IMR-90 (cell line): ENCODE measurements at regions not wholly inside any gene's neighbourhood (a gene's known extent, or its start where the extent isn't known, plus 50 kb on each side); places are given as distances from the start of the nearest gene placed in this dataset.

Experiments
- ATAC-seq: fragments of 200-7000 bp; cut with Tn5 transposase; 2 replicates; pipeline ENCODE4 v1.9.1; 2020; ENCODE audit warnings: low read depth, mild to moderate bottlenecking, moderate library complexity
- BruUV-seq: library from RNA; stranded (reverse); fragments of 400-500 nt; replicated peaks from 2 replicates; lab custom pipeline; 2021; lab: Mats Ljungman, UMichigan
- CTCF ChIA-PET: fragments of 300-600 bp; formaldehyde crosslinking; extraction: SDS; loops from one replicate; lab custom pipeline; 2021; ENCODE audit warnings: antibody characterized with exemption; lab: Yijun Ruan, JAX
- POLR2A ChIA-PET: fragments of 300-600 bp; sonication (Branson Sonifier 250); formaldehyde crosslinking; loops from one replicate; lab custom pipeline; 2022; ENCODE audit warnings: antibody characterized with exemption; ENCODE audit not compliant: unreplicated experiment; lab: Charles Lee
- DNase-seq: peaks from one replicate; pipeline ENCODE4 v3.0.0; 2013
- H2AFZ ChIP-seq: replicated peaks from 2 replicates; pipeline ENCODE3; 2013; ENCODE audit warnings: low read length, mild to moderate bottlenecking; ENCODE audit not compliant: poor library complexity
- H2AK5ac ChIP-seq: 2 replicates; pipeline ENCODE4 v1.6.1; 2013; ENCODE audit warnings: low read depth, low read length, inconsistent platforms
- H2AK9ac ChIP-seq: replicated peaks from 2 replicates; pipeline ENCODE3; 2013; ENCODE audit warnings: mild to moderate bottlenecking, low read depth, low read length, moderate library complexity; ENCODE audit not compliant: poor library complexity
- H2BK120ac ChIP-seq: 2 replicates; pipeline ENCODE4 v1.6.1; 2013; ENCODE audit warnings: low read depth, low read length, inconsistent platforms
- H2BK15ac ChIP-seq: 3 replicates; pipeline ENCODE4 v1.6.1; 2013; ENCODE audit warnings: low read depth, low read length, inconsistent platforms
- H2BK20ac ChIP-seq: 2 replicates; pipeline ENCODE4 v1.6.1; 2013; ENCODE audit warnings: low read depth, mild to moderate bottlenecking, inconsistent platforms, low read length, moderate library complexity
- H2BK5ac ChIP-seq: 2 replicates; pipeline ENCODE4 v1.6.1; 2013; ENCODE audit warnings: mild to moderate bottlenecking, low read depth, low read length, inconsistent platforms; ENCODE audit not compliant: poor library complexity, severe bottlenecking
- H3K14ac ChIP-seq: replicated peaks from 2 replicates; pipeline ENCODE4 v1.6.1; 2013; ENCODE audit warnings: low read depth, low read length, inconsistent platforms
- H3K18ac ChIP-seq: 2 replicates; pipeline ENCODE4 v1.6.1; 2013; ENCODE audit warnings: low read depth, low read length, control low read depth
- H3K23ac ChIP-seq: 2 replicates; pipeline ENCODE4 v1.6.1; 2013; ENCODE audit warnings: low read depth, low read length, inconsistent platforms
- H3K27ac ChIP-seq: 2 replicates; pipeline ENCODE4 v1.5.1; 2013; ENCODE audit warnings: mild to moderate bottlenecking, control low read depth, low read length; ENCODE audit not compliant: insufficient read depth
- H3K27me3 ChIP-seq: 2 replicates; pipeline ENCODE4 v1.6.1; 2013; ENCODE audit warnings: low read length; ENCODE audit not compliant: control insufficient read depth, insufficient read depth
- H3K36me3 ChIP-seq: 2 replicates; pipeline ENCODE4 v1.6.1; 2013; ENCODE audit warnings: low read length, mixed read lengths; ENCODE audit not compliant: control insufficient read depth, insufficient read depth
- H3K4ac ChIP-seq: 2 replicates; pipeline ENCODE4 v1.6.1; 2013; ENCODE audit warnings: low read depth, low read length, inconsistent platforms
- H3K4me1 ChIP-seq: 2 replicates; pipeline ENCODE4 v1.6.1; 2013; ENCODE audit warnings: low read length, mixed read lengths; ENCODE audit not compliant: control insufficient read depth, insufficient read depth
- H3K4me2 ChIP-seq: 2 replicates; pipeline ENCODE4 v1.6.1; 2013; ENCODE audit warnings: low read depth, mild to moderate bottlenecking, control low read depth, low read length, moderate library complexity
- H3K4me3 ChIP-seq: 2 replicates; pipeline ENCODE4 v1.5.1; 2013; ENCODE audit warnings: low read depth, mild to moderate bottlenecking, control low read depth, low read length, moderate library complexity; ENCODE audit not compliant: insufficient read depth
- H3K56ac ChIP-seq: 2 replicates; pipeline ENCODE4 v1.6.1; 2013; ENCODE audit warnings: low read length, inconsistent platforms; ENCODE audit not compliant: insufficient read depth; ENCODE audit errors: extremely low read depth
- H3K79me1 ChIP-seq, 2 experiments: 2 replicates each; pipeline ENCODE4 v1.6.1; 2013; ENCODE audit warnings: low read length in 2 of 2, inconsistent platforms in 1 of 2, low read depth in 1 of 2
- H3K9ac ChIP-seq: 2 replicates; pipeline ENCODE4 v1.6.1; 2013; ENCODE audit warnings: low read depth, low read length, control low read depth
- H3K9me1 ChIP-seq: 2 replicates; pipeline ENCODE4 v1.6.1; 2013; ENCODE audit warnings: low read length, inconsistent platforms; ENCODE audit not compliant: insufficient read depth
- H3K9me3 ChIP-seq: 2 replicates; pipeline ENCODE4 v1.6.1; 2013; ENCODE audit warnings: low read length; ENCODE audit not compliant: control insufficient read depth, insufficient read depth
- H4K20me1 ChIP-seq: 2 replicates; pipeline ENCODE4 v1.6.1; 2013; ENCODE audit warnings: low read length, inconsistent platforms; ENCODE audit not compliant: insufficient read depth
- H4K5ac ChIP-seq: 2 replicates; pipeline ENCODE4 v1.6.1; 2013; ENCODE audit warnings: mild to moderate bottlenecking, low read depth, low read length, control low read depth
- H4K8ac ChIP-seq, 2 experiments: 2 replicates each; pipeline ENCODE4 v1.6.1; 2013; ENCODE audit warnings: low read depth in 2 of 2, low read length in 2 of 2, control low read depth in 1 of 2, inconsistent platforms in 1 of 2
- H4K91ac ChIP-seq: 2 replicates; pipeline ENCODE4 v1.6.1; 2013; ENCODE audit warnings: low read depth, low read length, inconsistent platforms; ENCODE audit not compliant: insufficient read depth
- CEBPB ChIP-seq: IDR thresholded peaks from 2 replicates; pipeline ENCODE4 v1.6.1; 2012; ENCODE audit warnings: low read depth, low read length, improper control_type of control experiment
- CHD1 ChIP-seq: IDR thresholded peaks from 2 replicates; pipeline ENCODE4 v1.6.1; 2012; ENCODE audit warnings: low read depth, low read length, improper control_type of control experiment
- FOS ChIP-seq: fragments of 150-350 bp; IDR thresholded peaks from 2 replicates; pipeline ENCODE4 v1.6.1; 2016; ENCODE audit warnings: low read depth, low read length
- MAFK ChIP-seq: IDR thresholded peaks from 2 replicates; pipeline ENCODE4 v1.6.1; 2012; ENCODE audit warnings: low read depth, low read length, improper control_type of control experiment
- MAZ ChIP-seq: IDR thresholded peaks from 2 replicates; pipeline ENCODE4 v1.6.1; 2012; ENCODE audit warnings: low read depth, mild to moderate bottlenecking, low read length, improper control_type of control experiment, moderate library complexity, borderline replicate concordance
- MXI1 ChIP-seq: IDR thresholded peaks from 2 replicates; pipeline ENCODE4 v1.6.1; 2012; ENCODE audit warnings: low read depth, mild to moderate bottlenecking, low read length, moderate library complexity, borderline replicate concordance
- NFE2L2 ChIP-seq: fragments of 150-350 bp; IDR thresholded peaks from 2 replicates; pipeline ENCODE4 v1.6.1; 2016; ENCODE audit warnings: low read depth, mild to moderate bottlenecking, low read length
- POLR2A ChIP-seq: IDR thresholded peaks from 2 replicates; pipeline ENCODE4 v1.6.1; 2012; ENCODE audit warnings: mild to moderate bottlenecking, low read depth, low read length
- RAD21 ChIP-seq: IDR thresholded peaks from 2 replicates; pipeline ENCODE4 v1.6.1; 2012; ENCODE audit warnings: low read length, improper control_type of control experiment
- RFX5 ChIP-seq: IDR thresholded peaks from 2 replicates; pipeline ENCODE4 v1.8.0; 2012; ENCODE audit warnings: low read depth, mild to moderate bottlenecking, low read length, moderate library complexity
- SMC3 ChIP-seq: fragments of 150-350 bp; IDR thresholded peaks from 2 replicates; pipeline ENCODE4 v1.6.1; 2016; ENCODE audit warnings: low read depth, mild to moderate bottlenecking, antibody characterized with exemption, low read length, moderate library complexity
- WGBS, 2 experiments: methylation state at CpG; one replicate each; pipeline versions ENCODE4 v1.1.5 to v1.1.7; 2013; ENCODE audit warnings: missing lambda C conversion rate in 2 of 2; ENCODE audit not compliant: insufficient read length in 1 of 2; ENCODE audit errors: extremely low coverage in 2 of 2; 5-methylcytosine and 5-hydroxymethylcytosine counted together
- dilution Hi-C: fragments of 300-500 bp; cut with HindIII; formaldehyde crosslinking; loops from one replicate; pipeline ENCODE4 v1.14.3; 2018; ENCODE audit warnings: low sequenced_read_pairs; ENCODE audit not compliant: unreplicated experiment
- in situ Hi-C: fragments of 300-500 bp; cut with MboI; formaldehyde crosslinking; loops from 3 replicates; pipeline ENCODE4 v1.14.3; 2019; ENCODE audit warnings: low sequenced_read_pairs, inconsistent platforms, mixed read lengths
- intact Hi-C: fragments of 100-400 bp; cut with micrococcal nuclease; formaldehyde crosslinking; loops from 2 replicates; pipeline ENCODE4 v1.10.0; 2022
- TF ChIP-seq, protein P1 (sequence below): fragments of 150-350 bp; IDR thresholded peaks from 2 replicates; pipeline ENCODE4 v1.6.1; 2017; ENCODE audit warnings: mild to moderate bottlenecking, antibody characterized with exemption, low read length, low read depth
- TF ChIP-seq, protein P2 (sequence below): fragments of 150-350 bp; IDR thresholded peaks from 2 replicates; pipeline ENCODE4 v1.6.1; 2016; ENCODE audit warnings: low read depth, mild to moderate bottlenecking, low read length, moderate library complexity, borderline replicate concordance
- TF ChIP-seq, protein P3 (sequence below): conservative IDR thresholded peaks from 2 replicates; pipeline ENCODE4 v1.5.1; 2012; ENCODE audit warnings: mild to moderate bottlenecking, low read depth, low read length, improper control_type of control experiment

DNA sequence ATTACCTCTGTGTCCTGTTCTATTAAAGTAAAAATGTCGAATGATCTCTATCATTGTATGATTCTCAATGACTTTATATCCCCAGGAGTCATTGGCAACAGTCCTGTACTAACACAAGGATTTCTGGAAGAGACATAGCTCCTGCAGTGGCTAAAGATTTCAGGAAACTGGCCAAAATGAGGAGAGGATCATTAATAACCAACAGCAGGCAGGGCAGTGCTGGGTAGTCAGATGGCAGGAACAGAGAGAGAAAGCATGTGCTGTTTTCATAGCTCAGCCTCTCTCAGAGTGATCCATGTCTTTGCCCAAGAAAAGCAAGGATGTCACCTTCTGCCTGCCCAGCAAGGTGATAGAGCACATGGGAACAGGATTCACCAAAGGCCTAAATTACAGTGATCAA is 604.7 kb upstream of the PLXNA2 start:
- Histone ChIP-seq H3K4me3 (no peak overlapping the region), H3K9ac (no peak overlapping the region), H2AK9ac (no peak overlapping the region), H3K27me3 (no peaks in the 10 kb centered on the region), H3K18ac (no peak overlapping the region), H3K56ac (no peak overlapping the region), H2BK20ac (no peak overlapping the region), H2BK5ac (no peak overlapping the region), H2BK15ac (no peak overlapping the region), H3K4ac (no peak overlapping the region), H3K79me1 (no peaks in the 10 kb centered on the region), H2AFZ (no peak overlapping the region), H3K27ac (no peak overlapping the region), H3K4me2 (no peak overlapping the region), H4K20me1 (no peaks in the 10 kb centered on the region), H3K9me1 (no peaks in the 10 kb centered on the region), H4K5ac (no peak overlapping the region), H2AK5ac (no peak overlapping the region), H3K23ac (no peak overlapping the region), H4K8ac (no peak overlapping the region), H3K9me3 (peaks cover 15% of the 10 kb centered on the region), H2BK120ac (no peak overlapping the region), H3K36me3 (no peaks in the 10 kb centered on the region), H3K4me1 (no peaks in the 10 kb centered on the region), H4K91ac (no peak overlapping the region), H3K14ac (no peak overlapping the region)
- dilution Hi-C loops (no loop called here), in situ Hi-C loops (no loop called here), intact Hi-C loops (no loop called here)
- no CpG with 5 or more reads among the region's 1 CpG for WGBS, 2 experiments
- DNase-seq (no peak), ATAC-seq (no peak)
- POLR2A ChIA-PET: no interaction called here
- CTCF ChIA-PET: no interaction called here
- TF ChIP-seq, protein P1, sequence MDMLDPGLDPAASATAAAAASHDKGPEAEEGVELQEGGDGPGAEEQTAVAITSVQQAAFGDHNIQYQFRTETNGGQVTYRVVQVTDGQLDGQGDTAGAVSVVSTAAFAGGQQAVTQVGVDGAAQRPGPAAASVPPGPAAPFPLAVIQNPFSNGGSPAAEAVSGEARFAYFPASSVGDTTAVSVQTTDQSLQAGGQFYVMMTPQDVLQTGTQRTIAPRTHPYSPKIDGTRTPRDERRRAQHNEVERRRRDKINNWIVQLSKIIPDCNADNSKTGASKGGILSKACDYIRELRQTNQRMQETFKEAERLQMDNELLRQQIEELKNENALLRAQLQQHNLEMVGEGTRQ: no peak
- TF ChIP-seq, protein P2, sequence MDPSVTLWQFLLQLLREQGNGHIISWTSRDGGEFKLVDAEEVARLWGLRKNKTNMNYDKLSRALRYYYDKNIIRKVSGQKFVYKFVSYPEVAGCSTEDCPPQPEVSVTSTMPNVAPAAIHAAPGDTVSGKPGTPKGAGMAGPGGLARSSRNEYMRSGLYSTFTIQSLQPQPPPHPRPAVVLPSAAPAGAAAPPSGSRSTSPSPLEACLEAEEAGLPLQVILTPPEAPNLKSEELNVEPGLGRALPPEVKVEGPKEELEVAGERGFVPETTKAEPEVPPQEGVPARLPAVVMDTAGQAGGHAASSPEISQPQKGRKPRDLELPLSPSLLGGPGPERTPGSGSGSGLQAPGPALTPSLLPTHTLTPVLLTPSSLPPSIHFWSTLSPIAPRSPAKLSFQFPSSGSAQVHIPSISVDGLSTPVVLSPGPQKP: no peak
- TF ChIP-seq, protein P3, sequence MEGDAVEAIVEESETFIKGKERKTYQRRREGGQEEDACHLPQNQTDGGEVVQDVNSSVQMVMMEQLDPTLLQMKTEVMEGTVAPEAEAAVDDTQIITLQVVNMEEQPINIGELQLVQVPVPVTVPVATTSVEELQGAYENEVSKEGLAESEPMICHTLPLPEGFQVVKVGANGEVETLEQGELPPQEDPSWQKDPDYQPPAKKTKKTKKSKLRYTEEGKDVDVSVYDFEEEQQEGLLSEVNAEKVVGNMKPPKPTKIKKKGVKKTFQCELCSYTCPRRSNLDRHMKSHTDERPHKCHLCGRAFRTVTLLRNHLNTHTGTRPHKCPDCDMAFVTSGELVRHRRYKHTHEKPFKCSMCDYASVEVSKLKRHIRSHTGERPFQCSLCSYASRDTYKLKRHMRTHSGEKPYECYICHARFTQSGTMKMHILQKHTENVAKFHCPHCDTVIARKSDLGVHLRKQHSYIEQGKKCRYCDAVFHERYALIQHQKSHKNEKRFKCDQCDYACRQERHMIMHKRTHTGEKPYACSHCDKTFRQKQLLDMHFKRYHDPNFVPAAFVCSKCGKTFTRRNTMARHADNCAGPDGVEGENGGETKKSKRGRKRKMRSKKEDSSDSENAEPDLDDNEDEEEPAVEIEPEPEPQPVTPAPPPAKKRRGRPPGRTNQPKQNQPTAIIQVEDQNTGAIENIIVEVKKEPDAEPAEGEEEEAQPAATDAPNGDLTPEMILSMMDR: no peak
- TF ChIP-seq POLR2A: no peak
- no peak for TF ChIP-seq MAFK
- no peak for TF ChIP-seq MAZ
- TF ChIP-seq RAD21: no peak
- no peak for TF ChIP-seq CEBPB
- no peak for TF ChIP-seq RFX5
- TF ChIP-seq MXI1: no peak
- no peak for TF ChIP-seq NFE2L2
- TF ChIP-seq CHD1: no peak
- no peak for TF ChIP-seq FOS
- TF ChIP-seq SMC3: no peak
- BruUV-seq: no TSS peak
